Stimulated activated memory B cell treated with anti-CD40 and anti-IgM and Interleukin-4, amounts not matched to agents 10 μg/mL and 1 μg/mL and 100 μg/mL, for 72 hours (primary cell): ENCODE measurements at regions not wholly inside any gene's neighbourhood (a gene's known extent, or its start where the extent isn't known, plus 50 kb on each side); places are given as distances from the start of the nearest gene placed in this dataset.

Experiments used
- ATAC-seq: fragments of 150-1000 bp; cut with Tn5 transposase; 2 replicates; pipeline ENCODE4 v1.10.0; 2021
- H3K27ac Mint-ChIP-seq: one replicate; pipeline ENCODE4 v1.8.0; 2022; ENCODE audit warnings: mild to moderate bottlenecking, mixed read lengths
- H3K27me3 Mint-ChIP-seq: one replicate; pipeline ENCODE4 v1.8.0; 2022; ENCODE audit warnings: mixed read lengths
- H3K36me3 Mint-ChIP-seq: one replicate; pipeline ENCODE4 v1.8.0; 2022; ENCODE audit warnings: mixed read lengths
- H3K4me1 Mint-ChIP-seq: one replicate; pipeline ENCODE4 v1.8.0; 2022; ENCODE audit warnings: mixed read lengths
- H3K4me3 Mint-ChIP-seq: one replicate; pipeline ENCODE4 v1.8.0; 2022; ENCODE audit warnings: mild to moderate bottlenecking, moderate library complexity, mixed read lengths
- H3K9me3 Mint-ChIP-seq: one replicate; pipeline ENCODE4 v1.8.0; 2022; ENCODE audit warnings: mixed read lengths

DNA sequence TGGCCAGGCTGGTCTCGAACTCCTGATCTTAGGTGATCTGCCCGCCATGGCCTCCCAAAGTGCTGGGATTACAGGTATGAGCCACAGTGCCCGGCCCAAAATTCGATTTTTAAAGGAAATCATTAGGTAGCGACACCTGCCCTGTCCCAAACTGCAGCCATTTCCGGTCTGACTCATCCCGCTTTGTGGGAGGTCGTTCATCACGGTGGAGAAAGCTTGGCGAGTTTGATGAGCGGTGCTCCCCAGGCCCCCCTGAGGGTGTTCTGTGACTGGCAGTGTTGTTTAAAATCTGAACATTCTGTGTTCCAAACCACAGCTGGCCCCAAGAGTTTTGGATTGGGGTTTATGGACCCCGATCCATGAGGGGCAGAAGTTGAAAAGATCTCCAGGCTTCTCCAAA is 53.0 kb upstream of the GLI2 start:
- Mint-ChIP-seq H3K4me1 (no peaks in the 10 kb centered on the region), H3K27ac (no peak overlapping the region)

DNA sequence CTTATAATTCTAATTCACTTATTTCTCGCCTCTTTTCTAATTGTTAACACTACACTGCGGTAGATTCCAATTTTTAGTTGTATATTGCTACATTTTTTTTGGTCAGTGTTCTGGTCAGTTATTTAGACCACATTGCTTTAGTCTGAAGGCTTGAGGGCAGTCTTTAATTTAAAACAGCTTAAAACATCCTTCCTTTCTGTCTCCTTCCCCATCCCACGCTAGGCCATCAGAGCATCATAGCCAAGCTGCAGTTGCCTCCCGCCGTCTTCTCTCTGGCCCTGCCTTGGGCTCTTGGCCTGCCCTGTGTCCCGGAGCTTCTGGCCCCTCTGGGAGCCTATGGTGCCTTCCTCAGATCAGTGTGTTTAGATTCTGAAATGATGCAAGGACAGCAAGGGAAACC is 52.6 kb upstream of the GLI2 start:
- ATAC-seq = no peak
- H3K4me3 Mint-ChIP-seq = no peak overlapping the region
- no peaks in the 10 kb centered on the region for H3K36me3 Mint-ChIP-seq
- no peaks in the 10 kb centered on the region for H3K4me1 Mint-ChIP-seq
- H3K27me3 Mint-ChIP-seq = peaks cover 38% of the 10 kb centered on the region
- H3K9me3 Mint-ChIP-seq = no peaks in the 10 kb centered on the region
- H3K27ac Mint-ChIP-seq = no peak overlapping the region

More for the DNA sequence above, 53.0 kb upstream of the GLI2 start:
- Mint-ChIP-seq H3K9me3 (no peaks in the 10 kb centered on the region), H3K27me3 (peaks cover 42% of the 10 kb centered on the region), H3K36me3 (no peaks in the 10 kb centered on the region), H3K4me3 (no peak overlapping the region)
- ATAC-seq = no peak

DNA sequence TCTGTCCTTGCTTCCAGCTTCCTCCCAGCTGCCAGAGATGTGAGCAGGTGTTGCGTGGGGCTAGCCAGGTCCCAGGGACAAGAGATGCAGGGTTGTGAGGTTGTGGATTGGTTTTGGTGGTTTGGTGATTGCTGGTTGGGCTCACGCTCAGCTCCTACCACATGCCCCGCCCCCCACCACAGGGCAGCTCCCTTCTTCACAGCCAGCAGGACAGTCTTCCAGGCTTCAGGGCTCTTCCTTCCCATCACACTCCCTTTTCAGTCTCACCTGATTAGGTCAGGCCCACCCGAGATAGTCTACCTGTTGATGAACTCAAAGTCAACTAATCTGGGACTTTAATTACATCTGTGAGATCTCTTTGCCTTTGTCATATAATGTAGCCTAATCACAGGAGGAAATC is 52.0 kb upstream of the GLI2 start:
- H3K36me3 Mint-ChIP-seq = no peaks in the 10 kb centered on the region
- H3K27ac Mint-ChIP-seq = no peak overlapping the region
- H3K4me3 Mint-ChIP-seq = no peak overlapping the region

DNA sequence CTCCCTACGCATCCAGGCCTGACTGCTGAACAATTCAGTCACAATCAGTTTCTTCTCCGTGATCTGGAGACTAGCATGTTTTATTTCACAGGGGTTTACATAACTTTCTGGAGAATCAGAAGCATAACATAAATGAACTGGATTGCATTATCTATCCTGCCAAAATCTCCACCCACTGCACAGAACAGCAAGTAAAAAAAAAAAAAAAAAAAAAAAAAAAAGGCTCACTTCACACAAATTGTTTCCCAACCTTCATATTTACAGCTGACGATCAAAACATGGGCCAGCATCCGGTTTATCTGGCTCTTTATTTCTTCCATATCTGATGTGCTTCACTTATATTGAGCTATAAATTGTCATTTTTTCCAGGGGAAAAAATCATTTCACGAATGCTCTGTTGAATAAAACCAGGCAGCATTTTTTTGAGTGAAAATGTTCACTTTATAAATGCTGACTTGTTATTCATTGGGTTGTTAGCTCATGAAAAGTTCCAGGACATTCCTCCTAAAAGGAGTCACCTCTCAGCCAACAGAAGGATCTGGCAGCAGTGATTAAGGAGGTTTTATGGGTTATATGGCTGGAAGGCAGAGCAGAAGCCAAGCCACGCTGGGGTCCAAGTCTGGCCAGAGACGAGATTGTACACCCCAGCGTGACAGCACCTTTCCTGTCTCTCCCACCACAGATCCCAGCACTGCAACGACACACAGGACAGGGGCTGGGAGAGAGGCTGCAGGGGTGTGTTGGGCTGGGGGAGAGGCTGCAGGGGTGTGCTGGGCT is 51.2 kb upstream of the GLI2 start:
- no peak overlapping the region for H3K4me3 Mint-ChIP-seq
- no peaks in the 10 kb centered on the region for H3K9me3 Mint-ChIP-seq
- H3K4me1 Mint-ChIP-seq = no peaks in the 10 kb centered on the region
- no peaks in the 10 kb centered on the region for H3K36me3 Mint-ChIP-seq
- peaks cover 24% of the 10 kb centered on the region for H3K27me3 Mint-ChIP-seq
- no peak for ATAC-seq
- no peak overlapping the region for H3K27ac Mint-ChIP-seq

More for the DNA sequence above, 52.0 kb upstream of the GLI2 start:
- Mint-ChIP-seq H3K4me1 (no peaks in the 10 kb centered on the region), H3K9me3 (no peaks in the 10 kb centered on the region), H3K27me3 (peaks cover 32% of the 10 kb centered on the region)
- ATAC-seq = no peak

DNA sequence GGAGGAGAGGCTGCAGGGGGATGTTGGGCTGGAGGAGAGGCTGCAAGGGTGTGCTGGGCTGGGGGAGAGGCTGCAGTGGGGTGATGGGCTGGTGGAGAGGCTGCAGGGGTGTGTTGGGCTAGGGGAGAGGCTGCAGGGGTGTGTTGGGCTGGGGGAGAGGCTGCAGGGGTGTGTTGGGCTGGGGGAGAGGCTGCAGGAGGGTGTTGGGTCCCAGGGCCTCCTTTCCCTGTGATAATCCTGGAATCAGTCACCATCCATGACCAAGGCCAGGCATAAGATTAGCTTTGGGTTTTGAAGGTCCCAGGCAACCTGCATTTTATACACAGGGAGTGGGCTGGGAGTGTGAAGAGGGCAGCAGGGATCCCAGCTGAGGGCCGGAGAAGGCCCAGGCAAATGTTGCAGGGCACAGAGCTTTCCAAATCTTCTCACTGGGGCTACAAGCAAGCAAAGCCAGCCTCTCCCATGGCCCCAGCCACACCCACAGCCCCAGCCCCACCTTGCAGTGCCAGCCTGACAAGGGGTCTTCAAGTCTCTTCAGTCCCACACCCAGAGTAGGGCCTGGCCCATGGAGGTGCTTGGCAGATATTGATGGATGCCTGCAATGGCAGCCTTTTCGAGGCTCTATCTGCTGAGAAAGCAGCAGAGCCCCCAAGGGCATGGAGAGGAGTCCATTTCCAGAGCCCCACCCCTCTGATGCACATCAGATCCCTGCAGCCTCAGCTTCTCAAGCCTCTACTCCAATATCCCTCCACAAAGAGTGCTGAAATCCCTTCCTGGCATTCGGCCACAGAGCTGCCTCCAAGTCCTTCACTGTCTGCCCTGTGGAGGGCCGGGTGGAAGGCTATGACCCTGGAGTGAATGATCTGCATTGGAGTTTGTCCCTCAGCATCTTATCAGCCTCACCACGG is 50.3 kb upstream of the GLI2 start:
- Mint-ChIP-seq H3K4me1 (no peaks in the 10 kb centered on the region), H3K9me3 (no peaks in the 10 kb centered on the region), H3K27me3 (peaks cover 26% of the 10 kb centered on the region), H3K36me3 (no peaks in the 10 kb centered on the region), H3K4me3 (no peak overlapping the region), H3K27ac (no peak overlapping the region)
- no peak for ATAC-seq
